ENCODE measurements at regions not wholly inside any gene's neighbourhood (a gene's known extent, or its start where the extent isn't known, plus 50 kb on each side); places are given as distances from the start of the nearest gene placed in this dataset.

- Mint-ChIP-seq H3K36me3 (ENCODE audit: insufficient read depth, unreplicated experiment) (no peaks in the 10 kb centered on the region), H3K27me3 (ENCODE audit: unreplicated experiment) (no peaks in the 10 kb centered on the region), H3K9me3 (ENCODE audit: low read depth, unreplicated experiment) (peaks cover 9% of the 10 kb centered on the region), H3K4me1 (ENCODE audit: low read depth, unreplicated experiment) (no peaks in the 10 kb centered on the region), H3K27ac (ENCODE audit: unreplicated experiment) (no peak overlapping the region), H3K4me3 (ENCODE audit: low read depth, unreplicated experiment) (no peak overlapping the region)
- BruUV-seq (replicated peaks), result no TSS peak
- intact Hi-C loops (cut with micrococcal nuclease; ENCODE audit: unreplicated experiment), result no loop called here
- TF ChIP-seq CTCF (IDR thresholded peaks at IDR 0.05; ENCODE audit: unreplicated experiment), result no peak
- CTCF ChIA-PET, result no interaction called here
- DNase-seq, result no peak
These were observed 177.0 kb upstream of the NECTIN3 start for GRCh38 chr3:110894574-110894973.

- CTCF ChIA-PET, result no interaction called here
- Mint-ChIP-seq H3K4me3 (ENCODE audit: low read depth, unreplicated experiment) (no peak overlapping the region), H3K36me3 (ENCODE audit: insufficient read depth, unreplicated experiment) (no peaks in the 10 kb centered on the region), H3K27ac (ENCODE audit: unreplicated experiment) (no peak overlapping the region), H3K4me1 (ENCODE audit: low read depth, unreplicated experiment) (no peaks in the 10 kb centered on the region), H3K9me3 (ENCODE audit: low read depth, unreplicated experiment) (peaks cover 9% of the 10 kb centered on the region), H3K27me3 (ENCODE audit: unreplicated experiment) (no peaks in the 10 kb centered on the region)
- DNase-seq, result no peak
- no peak for TF ChIP-seq CTCF (IDR thresholded peaks at IDR 0.05; ENCODE audit: unreplicated experiment)
- no TSS peak for BruUV-seq (replicated peaks)
- intact Hi-C loops (cut with micrococcal nuclease; ENCODE audit: unreplicated experiment), result no loop called here
These were observed 176.6 kb upstream of the NECTIN3 start for GRCh38 chr3:110895054-110895453.

GRCh38 chr3:110897046-110897445 is 174.6 kb upstream of the NECTIN3 start:
- TF ChIP-seq CTCF (IDR thresholded peaks at IDR 0.05; ENCODE audit: unreplicated experiment), result no peak
- no peaks in the 10 kb centered on the region for H3K27me3 Mint-ChIP-seq (ENCODE audit: unreplicated experiment)
- H3K4me1 Mint-ChIP-seq (ENCODE audit: low read depth, unreplicated experiment), result no peaks in the 10 kb centered on the region
- no peak overlapping the region for H3K4me3 Mint-ChIP-seq (ENCODE audit: low read depth, unreplicated experiment)
- intact Hi-C loops (cut with micrococcal nuclease; ENCODE audit: unreplicated experiment), result no loop called here
- CTCF ChIA-PET, result no interaction called here
- H3K9me3 Mint-ChIP-seq (ENCODE audit: low read depth, unreplicated experiment), result peaks cover 9% of the 10 kb centered on the region
- DNase-seq, result no peak
- no peaks in the 10 kb centered on the region for H3K36me3 Mint-ChIP-seq (ENCODE audit: insufficient read depth, unreplicated experiment)
- H3K27ac Mint-ChIP-seq (ENCODE audit: unreplicated experiment), result no peak overlapping the region
- BruUV-seq (replicated peaks), result no TSS peak

GRCh38 chr3:110900576-110900975 is 171.0 kb upstream of the NECTIN3 start:
- no peak for DNase-seq
- no peak overlapping the region for H3K27ac Mint-ChIP-seq (ENCODE audit: unreplicated experiment)

More at GRCh38 chr3:110900576-110900975, 171.0 kb upstream of the NECTIN3 start:
- Mint-ChIP-seq H3K9me3 (ENCODE audit: low read depth, unreplicated experiment) (peaks cover 5% of the 10 kb centered on the region), H3K27me3 (ENCODE audit: unreplicated experiment) (no peaks in the 10 kb centered on the region), H3K36me3 (ENCODE audit: insufficient read depth, unreplicated experiment) (no peaks in the 10 kb centered on the region), H3K4me3 (ENCODE audit: low read depth, unreplicated experiment) (no peak overlapping the region), H3K4me1 (ENCODE audit: low read depth, unreplicated experiment) (no peaks in the 10 kb centered on the region)
- intact Hi-C loops (cut with micrococcal nuclease; ENCODE audit: unreplicated experiment), result no loop called here
- no TSS peak for BruUV-seq (replicated peaks)
- CTCF ChIA-PET, result no interaction called here
- TF ChIP-seq CTCF (IDR thresholded peaks at IDR 0.05; ENCODE audit: unreplicated experiment), result no peak

Measured in Calu3 (cell line).